Neuron (in vitro differentiated cells): ENCODE measurements at regions not wholly inside any gene's neighbourhood (a gene's known extent, or its start where the extent isn't known, plus 50 kb on each side); places are given as distances from the start of the nearest gene placed in this dataset.

Experiments
- H2AFZ ChIP-seq: one replicate; pipeline ENCODE4 v1.6.1; 2013; ENCODE audit warnings: low read depth, mild to moderate bottlenecking, inconsistent platforms, low read length, moderate library complexity
- H3K27me3 ChIP-seq: one replicate; pipeline ENCODE4 v1.6.1; 2013; ENCODE audit warnings: low read length; ENCODE audit not compliant: insufficient read depth
- H3K36me3 ChIP-seq: one replicate; pipeline ENCODE4 v1.6.1; 2013; ENCODE audit warnings: low read length; ENCODE audit not compliant: insufficient read depth
- H3K4me1 ChIP-seq: one replicate; pipeline ENCODE4 v1.6.1; 2013; ENCODE audit warnings: low read length; ENCODE audit not compliant: insufficient read depth
- H3K4me3 ChIP-seq: 2 replicates; pipeline ENCODE4 v1.5.1; 2013; ENCODE audit warnings: mild to moderate bottlenecking, low read length, moderate library complexity
- H3K9me3 ChIP-seq: one replicate; pipeline ENCODE4 v1.6.1; 2013; ENCODE audit warnings: low read length

DNA sequence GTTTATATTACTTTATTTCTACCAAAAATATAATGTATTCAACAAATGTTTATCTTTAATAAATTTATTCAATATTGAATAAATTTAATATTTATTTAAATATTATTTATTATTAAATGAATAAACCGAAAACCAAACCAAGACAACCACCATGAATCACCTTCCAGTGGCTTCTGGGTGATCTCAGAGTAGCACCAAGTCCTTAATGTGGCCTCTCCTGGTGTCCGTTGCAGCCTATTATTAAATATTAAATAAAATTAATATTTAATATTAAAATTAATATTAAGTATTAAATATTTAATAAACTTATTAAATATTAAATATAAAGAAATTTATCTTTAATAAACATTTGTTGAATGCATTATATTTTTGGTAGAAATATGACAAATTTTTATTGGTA is 143.3 kb upstream of the PLPP4 start:
- no peaks in the 10 kb centered on the region for H3K27me3 ChIP-seq
- H3K4me3 ChIP-seq, result no peak overlapping the region
- no peak overlapping the region for H2AFZ ChIP-seq
- no peaks in the 10 kb centered on the region for H3K36me3 ChIP-seq
- H3K4me1 ChIP-seq, result no peaks in the 10 kb centered on the region
- no peaks in the 10 kb centered on the region for H3K9me3 ChIP-seq

DNA sequence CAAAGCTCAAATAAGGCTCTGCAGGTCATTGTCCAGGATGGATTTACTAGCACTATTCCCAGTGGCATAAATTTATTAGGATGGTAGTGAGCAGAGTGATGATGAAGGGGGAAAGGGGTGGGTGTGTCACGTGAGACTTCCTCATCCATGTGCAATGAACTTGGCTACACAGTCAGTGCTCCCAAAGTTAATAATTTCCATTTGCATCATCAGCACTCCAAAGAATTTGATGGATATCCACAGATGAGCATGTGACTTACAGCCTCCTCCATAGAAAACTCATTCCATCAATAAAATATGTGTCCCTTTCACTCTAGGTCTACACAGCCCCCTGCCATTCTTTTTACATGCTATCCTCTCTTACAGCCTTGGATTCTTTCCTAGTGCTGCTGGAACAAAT is 142.6 kb upstream of the PLPP4 start:
- H3K27me3 ChIP-seq, result no peaks in the 10 kb centered on the region
- no peaks in the 10 kb centered on the region for H3K36me3 ChIP-seq
- H2AFZ ChIP-seq, result no peak overlapping the region
- H3K4me3 ChIP-seq, result no peak overlapping the region
- no peaks in the 10 kb centered on the region for H3K4me1 ChIP-seq
- no peaks in the 10 kb centered on the region for H3K9me3 ChIP-seq

DNA sequence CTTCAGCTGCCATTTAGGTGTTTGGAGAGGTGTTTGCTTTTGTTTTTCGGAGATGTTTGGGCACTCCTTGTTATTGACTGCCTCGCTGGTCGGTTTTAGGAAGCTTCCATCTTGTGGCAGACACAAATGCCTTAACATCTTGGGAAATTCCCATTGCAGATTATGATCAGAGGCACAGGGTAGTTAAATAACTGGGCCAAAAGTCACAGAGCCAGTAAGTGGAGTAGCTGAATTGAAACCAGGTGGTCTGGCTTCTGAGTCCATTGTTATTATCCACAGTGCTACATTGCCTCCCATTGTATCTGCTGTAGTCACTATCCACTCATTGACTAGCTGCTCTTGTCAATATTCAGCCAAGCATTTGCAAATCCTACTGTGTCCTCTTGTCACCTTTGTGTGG is 138.2 kb upstream of the PLPP4 start:
- no peaks in the 10 kb centered on the region for H3K36me3 ChIP-seq
- no peak overlapping the region for H3K4me3 ChIP-seq
- no peak overlapping the region for H2AFZ ChIP-seq

GRCh38 chr10:120327675-120328074 is 129.4 kb upstream of the PLPP4 start:
- Histone ChIP-seq H3K9me3 (no peaks in the 10 kb centered on the region), H3K4me1 (no peaks in the 10 kb centered on the region), H2AFZ (no peak overlapping the region), H3K27me3 (peaks cover 2% of the 10 kb centered on the region), H3K36me3 (no peaks in the 10 kb centered on the region), H3K4me3 (no peak overlapping the region)

More for the DNA sequence above, 138.2 kb upstream of the PLPP4 start:
- Histone ChIP-seq H3K4me1 (no peaks in the 10 kb centered on the region), H3K9me3 (no peaks in the 10 kb centered on the region), H3K27me3 (no peaks in the 10 kb centered on the region)

- H2AFZ ChIP-seq, result no peak overlapping the region
- no peaks in the 10 kb centered on the region for H3K36me3 ChIP-seq
- H3K4me3 ChIP-seq, result no peak overlapping the region
- H3K4me1 ChIP-seq, result no peaks in the 10 kb centered on the region
- H3K27me3 ChIP-seq, result peaks cover 2% of the 10 kb centered on the region
- no peaks in the 10 kb centered on the region for H3K9me3 ChIP-seq
Observed at GRCh38 chr10:120328647-120329046, 128.4 kb upstream of the PLPP4 start.

DNA sequence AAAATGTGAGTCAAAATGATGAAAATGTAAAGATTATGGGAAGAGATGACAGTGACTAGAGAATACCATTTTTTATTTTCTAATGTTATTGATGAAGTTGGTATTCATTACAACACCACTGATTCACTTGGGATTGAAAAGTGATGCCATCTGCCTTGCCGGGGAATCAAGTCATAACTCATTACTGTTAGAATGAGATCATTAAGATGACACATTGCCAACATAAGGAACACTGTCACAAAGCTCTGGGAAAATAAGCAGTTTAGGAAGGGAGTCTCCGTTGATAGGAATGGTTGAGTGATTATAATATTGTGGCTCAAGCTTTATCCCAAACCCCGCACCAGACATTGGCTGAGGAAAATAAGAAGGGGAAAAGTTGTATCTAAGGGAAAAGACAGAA is 121.5 kb upstream of the PLPP4 start:
- Histone ChIP-seq H3K36me3 (no peaks in the 10 kb centered on the region), H3K4me1 (no peaks in the 10 kb centered on the region), H3K27me3 (no peaks in the 10 kb centered on the region), H3K4me3 (no peak overlapping the region), H2AFZ (no peak overlapping the region), H3K9me3 (no peaks in the 10 kb centered on the region)

DNA sequence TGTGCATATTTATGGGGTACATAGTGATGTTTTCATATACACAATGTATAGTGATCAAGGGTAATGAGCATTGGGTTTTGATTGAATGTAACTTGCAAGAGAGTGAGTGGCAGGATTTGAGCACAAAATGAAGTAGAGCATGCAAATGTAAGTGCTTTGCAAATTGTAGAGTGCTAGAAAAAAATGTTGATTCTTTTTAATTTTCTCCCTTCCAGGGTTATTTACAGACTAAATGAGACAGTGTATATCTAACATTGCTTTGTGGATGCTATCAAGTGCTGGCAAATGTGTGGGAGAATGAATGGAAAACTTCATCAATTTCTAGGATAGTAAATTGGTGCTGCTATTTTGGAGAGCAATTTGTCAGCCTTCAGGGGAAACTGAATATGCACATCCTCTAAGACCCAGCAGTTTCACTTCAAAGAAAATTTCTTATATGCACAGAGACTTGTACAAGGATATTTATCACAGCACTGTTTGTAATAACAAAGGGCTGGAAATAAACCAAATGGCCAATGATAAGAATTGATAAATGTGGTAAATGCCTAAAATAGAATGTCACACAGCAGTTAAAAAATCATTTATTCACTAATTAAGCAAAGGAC is 120.6 kb upstream of the PLPP4 start:
- no peak overlapping the region for H2AFZ ChIP-seq

GRCh38 chr10:120336911-120337540 is 120.0 kb upstream of the PLPP4 start:
- no peaks in the 10 kb centered on the region for H3K27me3 ChIP-seq
- no peak overlapping the region for H3K4me3 ChIP-seq
- no peaks in the 10 kb centered on the region for H3K9me3 ChIP-seq
- no peaks in the 10 kb centered on the region for H3K36me3 ChIP-seq
- H2AFZ ChIP-seq, result no peak overlapping the region
- H3K4me1 ChIP-seq, result no peaks in the 10 kb centered on the region

More for the DNA sequence above, 120.6 kb upstream of the PLPP4 start:
- no peaks in the 10 kb centered on the region for H3K9me3 ChIP-seq
- no peak overlapping the region for H3K4me3 ChIP-seq
- no peaks in the 10 kb centered on the region for H3K36me3 ChIP-seq
- no peaks in the 10 kb centered on the region for H3K27me3 ChIP-seq
- H3K4me1 ChIP-seq, result no peaks in the 10 kb centered on the region

- no peaks in the 10 kb centered on the region for H3K9me3 ChIP-seq
- H3K4me1 ChIP-seq, result no peaks in the 10 kb centered on the region
- no peak overlapping the region for H3K4me3 ChIP-seq
- H3K36me3 ChIP-seq, result no peaks in the 10 kb centered on the region
- H3K27me3 ChIP-seq, result peaks cover 2% of the 10 kb centered on the region
- no peak overlapping the region for H2AFZ ChIP-seq
Observed at GRCh38 chr10:120342115-120342714, 114.8 kb upstream of the PLPP4 start.

DNA sequence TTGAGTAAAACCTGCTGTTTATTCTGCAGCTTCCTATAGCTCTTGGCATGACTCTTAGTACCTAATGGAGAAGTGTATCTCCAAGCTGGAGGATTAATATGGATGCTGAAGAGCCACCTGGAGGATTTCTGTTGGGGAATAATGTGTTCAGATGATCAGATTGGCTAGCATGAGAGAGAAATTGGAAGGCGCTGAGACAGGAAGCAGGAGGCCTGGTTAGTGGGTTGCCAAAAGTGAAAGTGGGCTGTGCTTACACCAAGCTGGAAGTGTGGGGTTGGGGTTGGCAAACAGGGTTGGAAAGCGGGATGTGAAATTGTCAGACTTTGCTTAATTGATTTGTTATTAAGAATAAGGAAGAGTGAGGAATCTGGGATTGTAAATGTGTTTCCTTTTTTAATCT is 111.8 kb upstream of the PLPP4 start:
- Histone ChIP-seq H3K9me3 (no peaks in the 10 kb centered on the region), H3K36me3 (no peaks in the 10 kb centered on the region), H3K4me1 (no peaks in the 10 kb centered on the region), H2AFZ (no peak overlapping the region), H3K27me3 (peaks cover 2% of the 10 kb centered on the region), H3K4me3 (no peak overlapping the region)

GRCh38 chr10:120347644-120348043 is 109.4 kb upstream of the PLPP4 start:
- H3K36me3 ChIP-seq, result no peaks in the 10 kb centered on the region
- no peak overlapping the region for H2AFZ ChIP-seq
- no peaks in the 10 kb centered on the region for H3K9me3 ChIP-seq
- no peak overlapping the region for H3K4me3 ChIP-seq
- no peaks in the 10 kb centered on the region for H3K4me1 ChIP-seq
- H3K27me3 ChIP-seq, result peaks cover 2% of the 10 kb centered on the region

GRCh38 chr10:120349069-120349468 is 108.0 kb upstream of the PLPP4 start:
- Histone ChIP-seq H2AFZ (no peak overlapping the region), H3K36me3 (no peaks in the 10 kb centered on the region), H3K4me3 (no peak overlapping the region), H3K9me3 (no peaks in the 10 kb centered on the region), H3K4me1 (no peaks in the 10 kb centered on the region), H3K27me3 (peaks cover 2% of the 10 kb centered on the region)

DNA sequence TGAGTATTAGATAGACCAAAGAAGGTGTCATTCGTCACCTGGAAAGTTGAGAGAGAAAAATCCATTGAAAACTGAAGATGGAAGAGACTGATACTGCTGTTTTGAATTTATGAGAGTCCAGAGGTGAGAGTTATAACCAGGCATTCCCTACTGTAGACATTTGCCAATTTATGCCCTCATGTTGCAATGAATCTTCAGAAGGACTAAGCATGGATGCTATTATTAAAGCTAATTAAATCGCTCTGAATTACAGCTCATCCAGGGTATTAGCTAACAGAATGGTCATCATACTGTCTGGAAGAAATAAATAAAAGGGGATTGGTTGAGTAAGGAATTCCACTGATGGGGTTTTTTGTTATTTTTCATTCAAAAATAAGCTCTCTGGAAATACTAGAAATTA is 101.6 kb upstream of the PLPP4 start:
- H3K36me3 ChIP-seq, result no peaks in the 10 kb centered on the region
- no peak overlapping the region for H3K4me3 ChIP-seq
- no peaks in the 10 kb centered on the region for H3K9me3 ChIP-seq
- no peak overlapping the region for H2AFZ ChIP-seq
- no peaks in the 10 kb centered on the region for H3K4me1 ChIP-seq
- no peaks in the 10 kb centered on the region for H3K27me3 ChIP-seq
